Neuronal stem cell (in vitro differentiated cells): ENCODE measurements at regions not wholly inside any gene's neighbourhood (a gene's known extent, or its start where the extent isn't known, plus 50 kb on each side); places are given as distances from the start of the nearest gene placed in this dataset.

Source experiments
- DNase-seq: peaks from one replicate; pipeline ENCODE4 v3.0.0-alpha.2; 2013; ENCODE audit warnings: low spot score
- H2AFZ ChIP-seq: one replicate; pipeline ENCODE4 v1.6.1; 2013; ENCODE audit warnings: mild to moderate bottlenecking, low read length, inconsistent platforms
- H2AK5ac ChIP-seq: 2 replicates; pipeline ENCODE4 v1.6.1; 2013; ENCODE audit warnings: low read depth, mild to moderate bottlenecking, inconsistent platforms, low read length, moderate library complexity, mixed read lengths
- H2BK120ac ChIP-seq: 2 replicates; pipeline ENCODE4 v1.6.1; 2013; ENCODE audit warnings: low read depth, mild to moderate bottlenecking, inconsistent platforms, low read length, moderate library complexity, mixed read lengths
- H2BK12ac ChIP-seq: one replicate; pipeline ENCODE4 v1.6.1; 2013; ENCODE audit warnings: low read length, inconsistent platforms
- H2BK15ac ChIP-seq: 2 replicates; pipeline ENCODE4 v1.6.1; 2013; ENCODE audit warnings: mild to moderate bottlenecking, low read length, inconsistent platforms, mixed read lengths
- H2BK5ac ChIP-seq: one replicate; pipeline ENCODE4 v1.6.1; 2013; ENCODE audit warnings: inconsistent platforms, mild to moderate bottlenecking, low read length, moderate library complexity
- H3K14ac ChIP-seq: one replicate; pipeline ENCODE4 v1.6.1; 2013; ENCODE audit warnings: low read length, inconsistent platforms
- H3K18ac ChIP-seq: 2 replicates; pipeline ENCODE4 v1.6.1; 2013; ENCODE audit warnings: low read length, inconsistent platforms
- H3K23ac ChIP-seq: 2 replicates; pipeline ENCODE4 v1.6.1; 2013; ENCODE audit warnings: low read depth, mild to moderate bottlenecking, mixed read lengths, low read length, inconsistent platforms; ENCODE audit not compliant: poor library complexity
- H3K27ac ChIP-seq: replicated peaks from 3 replicates; pipeline ENCODE4 v1.5.1; 2013; ENCODE audit warnings: low read length, inconsistent platforms
- H3K27me3 ChIP-seq, 3 experiments: 2 replicates each; pipeline ENCODE4 v1.6.1; 2013; ENCODE audit warnings: low read length in 3 of 3, mild to moderate bottlenecking in 2 of 3, inconsistent platforms in 1 of 3, low read depth in 1 of 3, mixed read lengths in 1 of 3, moderate library complexity in 1 of 3; ENCODE audit not compliant: control insufficient read depth in 3 of 3, insufficient read depth in 3 of 3
- H3K36me3 ChIP-seq, 2 donors: replicated peaks in 1 of 2; 2 replicates each; pipeline ENCODE4 v1.6.1; 2013; ENCODE audit warnings: low read length in 2 of 2; ENCODE audit not compliant: control insufficient read depth in 2 of 2, insufficient read depth in 2 of 2
- H3K4ac ChIP-seq: 2 replicates; pipeline ENCODE4 v1.6.1; 2013; ENCODE audit warnings: inconsistent platforms, mild to moderate bottlenecking, low read length, moderate library complexity
- H3K4me1 ChIP-seq, 2 donors: 1 replicate in 1 of 2; 2 replicates in 1 of 2; pipeline ENCODE4 v1.6.1; 2013; ENCODE audit warnings: low read length in 2 of 2, low read depth in 1 of 2; ENCODE audit not compliant: control insufficient read depth in 2 of 2, insufficient read depth in 1 of 2
- H3K4me2 ChIP-seq: one replicate; pipeline ENCODE4 v1.6.1; 2013; ENCODE audit warnings: mild to moderate bottlenecking, low read length, inconsistent platforms; ENCODE audit not compliant: insufficient read depth, poor library complexity, severe bottlenecking
- H3K4me3 ChIP-seq, 2 donors: 2 replicates each; pipeline ENCODE4 v1.5.1; 2013; ENCODE audit warnings: low read length in 2 of 2, mild to moderate bottlenecking in 2 of 2, inconsistent platforms in 1 of 2, moderate library complexity in 1 of 2
- H3K79me1 ChIP-seq: one replicate; pipeline ENCODE4 v1.6.1; 2013; ENCODE audit warnings: low read depth, mild to moderate bottlenecking, inconsistent platforms, low read length, moderate library complexity
- H3K9ac ChIP-seq: one replicate; pipeline ENCODE4 v1.6.1; 2013; ENCODE audit warnings: mild to moderate bottlenecking, low read depth, low read length, inconsistent platforms; ENCODE audit not compliant: poor library complexity
- H3K9me3 ChIP-seq, 2 donors: replicated peaks in 1 of 2; 2 replicates each; pipeline versions ENCODE3 to v1.6.1; 2013; ENCODE audit warnings: low read length in 2 of 2, mild to moderate bottlenecking in 2 of 2, inconsistent platforms in 1 of 2, low read depth in 1 of 2, mixed read lengths in 1 of 2, moderate library complexity in 1 of 2; ENCODE audit not compliant: control insufficient read depth in 2 of 2, insufficient read depth in 1 of 2
- H4K8ac ChIP-seq: one replicate; pipeline ENCODE4 v1.6.1; 2013; ENCODE audit warnings: low read depth, mild to moderate bottlenecking, inconsistent platforms, low read length, moderate library complexity
- H4K91ac ChIP-seq: one replicate; pipeline ENCODE4 v1.6.1; 2013; ENCODE audit warnings: low read length, low read depth, mild to moderate bottlenecking, inconsistent platforms; ENCODE audit not compliant: poor library complexity
- WGBS, 2 donors: extraction: QIAGEN DNeasy Blood & Tissue Kit; methylation state at CpG; one replicate each; pipeline ENCODE4 v1.1.7; 2013; ENCODE audit warnings: missing lambda C conversion rate in 2 of 2, mixed read lengths in 1 of 2; ENCODE audit not compliant: insufficient read length in 2 of 2, insufficient replicate concordance in 1 of 2; ENCODE audit errors: extremely low coverage in 2 of 2; 5-methylcytosine and 5-hydroxymethylcytosine counted together

GRCh38 chr15:31151301-31152233 lies 50.0 kb upstream of the TRPM1 start:
- Histone ChIP-seq H2BK12ac (no peak overlapping the region), H3K4me2 (peak overlapping the region; percentile 29), H2BK5ac (no peak overlapping the region), H3K18ac (peak overlapping the region; percentile 84), H4K91ac (peak overlapping the region; percentile 19), H3K79me1 (no peaks in the 10 kb centered on the region), H3K27me3 (peaks cover 0 to 23% (median 0%) of the 10 kb centered on the region in 3 experiments), H2AFZ (peak overlapping the region; percentile 1), H4K8ac (no peak overlapping the region), H3K27ac (no peak overlapping the region), H3K9ac (no peak overlapping the region), H3K4me1 (peaks cover 15 to 27% of the 10 kb centered on the region in 2 donors), H3K4ac (no peak overlapping the region), H3K14ac (peak overlapping the region; percentile 3), H3K23ac (no peak overlapping the region), H3K4me3 (peak overlapping the region in 1 of 2 donors; percentile 22), H3K9me3 (peaks cover 0 to 6% of the 10 kb centered on the region in 2 donors), H2BK120ac (no peak overlapping the region), H2AK5ac (peak overlapping the region; percentile 38), H2BK15ac (peak overlapping the region; percentile 26), H3K36me3 (no peaks in the 10 kb centered on the region)
- DNase-seq = no peak
- no CpG with 5 or more reads among the region's 5 CpGs for WGBS, 2 donors

GRCh38 chr15:31153531-31153930 lies 52.0 kb upstream of the TRPM1 start:
- Histone ChIP-seq H2BK15ac (no peak overlapping the region), H3K27ac (no peak overlapping the region), H3K14ac (no peak overlapping the region), H3K9ac (no peak overlapping the region), H2AFZ (no peak overlapping the region), H3K4me3 (no peak overlapping the region), H3K79me1 (no peaks in the 10 kb centered on the region), H3K36me3 (no peaks in the 10 kb centered on the region), H3K4ac (no peak overlapping the region), H3K23ac (no peak overlapping the region), H3K9me3 (peaks cover 0 to 6% of the 10 kb centered on the region in 2 donors), H2BK12ac (no peak overlapping the region), H4K8ac (no peak overlapping the region), H2AK5ac (no peak overlapping the region), H3K4me1 (peaks cover 4 to 18% of the 10 kb centered on the region in 2 donors), H3K27me3 (peaks cover 0 to 23% (median 4%) of the 10 kb centered on the region in 3 experiments), H2BK5ac (no peak overlapping the region), H2BK120ac (no peak overlapping the region), H3K4me2 (no peak overlapping the region), H3K18ac (no peak overlapping the region), H4K91ac (no peak overlapping the region)
- WGBS, 2 donors = no CpG with 5 or more reads among the region's 7 CpGs
- no peak for DNase-seq

- DNase-seq = no peak
- no peak overlapping the region for H3K4me3 ChIP-seq
These were observed 53.6 kb upstream of the TRPM1 start for GRCh38 chr15:31155151-31155550.

GRCh38 chr15:31156226-31156625 lies 54.7 kb upstream of the TRPM1 start:
- no peak overlapping the region for H4K8ac ChIP-seq
- H3K23ac ChIP-seq = no peak overlapping the region
- H3K9me3 ChIP-seq = peaks cover 0 to 6% of the 10 kb centered on the region in 2 donors
- no peak overlapping the region for H2BK120ac ChIP-seq
- H2BK15ac ChIP-seq = no peak overlapping the region
- no peak overlapping the region for H2BK5ac ChIP-seq
- no peak overlapping the region for H3K9ac ChIP-seq
- H2AFZ ChIP-seq = no peak overlapping the region
- H2BK12ac ChIP-seq = no peak overlapping the region
- H3K4me3 ChIP-seq = no peak overlapping the region
- no peak overlapping the region for H3K4me2 ChIP-seq
- no peak overlapping the region for H3K4ac ChIP-seq
- peaks cover 0 to 19% (median 8%) of the 10 kb centered on the region in 3 experiments for H3K27me3 ChIP-seq
- no CpG with 5 or more reads among the region's 1 CpG for WGBS, 2 donors
- no peak overlapping the region for H2AK5ac ChIP-seq
- H3K79me1 ChIP-seq = no peaks in the 10 kb centered on the region
- no peak overlapping the region for H3K27ac ChIP-seq
- H3K36me3 ChIP-seq = no peaks in the 10 kb centered on the region
- H3K14ac ChIP-seq = no peak overlapping the region
- no peak overlapping the region for H4K91ac ChIP-seq
- no peak for DNase-seq
- H3K4me1 ChIP-seq = peaks cover 0 to 13% of the 10 kb centered on the region in 2 donors
- no peak overlapping the region for H3K18ac ChIP-seq

More at GRCh38 chr15:31155151-31155550, 53.6 kb upstream of the TRPM1 start:
- no peaks in the 10 kb centered on the region for H3K79me1 ChIP-seq
- no peaks in the 10 kb centered on the region for H3K36me3 ChIP-seq
- no peak overlapping the region for H3K9ac ChIP-seq
- H2BK5ac ChIP-seq = no peak overlapping the region
- WGBS, 2 donors = no CpG with 5 or more reads among the region's 7 CpGs
- peak overlapping the region; percentile 22 for H3K18ac ChIP-seq
- no peak overlapping the region for H2AK5ac ChIP-seq
- H3K27ac ChIP-seq = no peak overlapping the region
- peaks cover 0 to 6% of the 10 kb centered on the region in 2 donors for H3K9me3 ChIP-seq
- no peak overlapping the region for H4K8ac ChIP-seq
- H3K4me1 ChIP-seq = peaks cover 0 to 17% of the 10 kb centered on the region in 2 donors
- H3K14ac ChIP-seq = no peak overlapping the region
- no peak overlapping the region for H2BK120ac ChIP-seq
- no peak overlapping the region for H3K4me2 ChIP-seq
- no peak overlapping the region for H2AFZ ChIP-seq
- no peak overlapping the region for H2BK15ac ChIP-seq
- H4K91ac ChIP-seq = no peak overlapping the region
- H3K27me3 ChIP-seq = peaks cover 0 to 19% (median 8%) of the 10 kb centered on the region in 3 experiments
- no peak overlapping the region for H3K23ac ChIP-seq
- no peak overlapping the region for H3K4ac ChIP-seq
- no peak overlapping the region for H2BK12ac ChIP-seq
